NOMO-1 treated with DMSO at 0.1 percent for 48 hours (cell line): ENCODE measurements at regions not wholly inside any gene's neighbourhood (a gene's known extent, or its start where the extent isn't known, plus 50 kb on each side); places are given as distances from the start of the nearest gene placed in this dataset.

Source experiments
- DNase-seq: peaks from one replicate; lab custom pipeline; 2025; ENCODE audit not compliant: unreplicated experiment; lab: John Stamatoyannopoulos, UW

GRCh38 chr3:18127859-18128681 lies 297.1 kb downstream of the SATB1 start:
- DNase-seq = peak; percentile 75

DNA sequence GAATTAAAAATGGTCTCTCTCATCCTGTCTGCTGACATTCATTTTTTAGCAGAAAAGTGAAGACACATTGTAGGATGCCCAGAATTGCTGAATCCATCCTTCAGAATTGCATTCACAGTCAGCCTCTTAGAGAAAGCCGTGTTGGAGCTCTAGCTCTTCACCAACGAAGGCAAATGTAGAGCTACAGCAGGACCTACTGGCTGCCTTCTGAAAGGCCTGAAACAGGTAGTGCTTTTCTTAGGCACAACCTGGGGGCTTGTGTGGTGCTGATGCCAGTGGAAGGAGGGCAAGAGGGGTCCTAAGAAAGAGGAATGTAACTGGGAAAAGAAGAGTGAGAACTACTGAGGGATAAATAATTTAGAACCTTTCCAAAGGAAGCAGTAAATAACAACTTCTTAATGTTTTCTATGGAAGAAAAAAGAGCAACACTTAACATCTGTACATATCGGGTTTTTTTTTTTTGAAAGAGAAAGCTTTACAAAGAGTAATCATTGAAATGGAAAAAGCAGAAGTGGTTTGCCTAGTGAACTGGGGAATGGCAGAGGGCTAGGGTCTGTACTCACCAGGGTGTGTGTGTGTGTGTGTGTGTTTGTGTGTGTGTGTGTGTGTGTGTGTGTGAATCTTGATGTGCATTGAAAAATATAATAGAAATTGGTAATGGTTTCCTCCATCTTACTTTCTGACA lies 297.8 kb downstream of the SATB1 start:
- DNase-seq = peak; percentile 75

DNA sequence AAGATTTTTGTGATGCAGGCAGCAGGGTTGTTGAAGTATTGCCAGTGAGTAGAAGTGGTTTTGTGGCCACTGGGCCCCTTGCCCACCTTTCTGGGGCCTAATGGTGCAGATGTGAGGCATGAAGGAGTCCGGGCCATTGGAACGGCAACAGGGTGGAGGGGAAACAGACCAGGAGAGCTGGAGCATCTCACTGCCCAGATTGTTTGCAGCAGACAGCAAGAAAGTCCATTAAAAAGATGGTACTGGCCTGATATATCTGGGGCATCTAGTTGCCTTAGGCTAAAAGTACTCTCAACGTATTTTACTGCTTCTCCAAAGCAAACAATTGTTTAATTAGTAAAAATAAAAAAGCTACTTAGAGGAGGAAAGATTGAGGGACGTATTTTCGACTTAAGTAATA lies 298.4 kb downstream of the SATB1 start:
- DNase-seq = no peak

GRCh38 chr3:18124501-18124900 lies 300.6 kb downstream of the SATB1 start:
- DNase-seq = no peak

DNA sequence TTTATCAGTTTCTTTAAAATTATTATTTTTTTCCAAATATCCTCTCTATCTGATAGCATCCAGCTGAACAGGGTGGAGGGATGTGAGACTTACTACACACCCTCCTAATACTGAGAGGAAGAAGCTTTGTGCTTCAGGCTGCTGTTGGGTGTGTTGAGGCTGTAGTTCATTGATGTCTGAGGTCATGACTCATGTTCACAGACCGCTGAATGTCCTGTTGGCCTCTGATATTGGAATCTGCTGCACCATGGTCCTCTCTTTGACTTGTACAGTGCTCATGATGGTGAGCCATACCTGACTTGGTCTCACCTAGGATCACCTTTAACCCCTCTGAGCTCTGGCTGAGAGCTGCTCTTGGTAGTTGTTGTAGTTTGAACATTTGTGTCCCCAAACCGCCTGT lies 302.9 kb downstream of the SATB1 start:
- DNase-seq = no peak

- no peak for DNase-seq
These were observed 304.1 kb downstream of the SATB1 start for GRCh38 chr3:18121020-18121419.

GRCh38 chr3:18119866-18120265 lies 305.3 kb downstream of the SATB1 start:
- no peak for DNase-seq

GRCh38 chr3:18114894-18115293 lies 310.2 kb downstream of the SATB1 start:
- DNase-seq = no peak

DNA sequence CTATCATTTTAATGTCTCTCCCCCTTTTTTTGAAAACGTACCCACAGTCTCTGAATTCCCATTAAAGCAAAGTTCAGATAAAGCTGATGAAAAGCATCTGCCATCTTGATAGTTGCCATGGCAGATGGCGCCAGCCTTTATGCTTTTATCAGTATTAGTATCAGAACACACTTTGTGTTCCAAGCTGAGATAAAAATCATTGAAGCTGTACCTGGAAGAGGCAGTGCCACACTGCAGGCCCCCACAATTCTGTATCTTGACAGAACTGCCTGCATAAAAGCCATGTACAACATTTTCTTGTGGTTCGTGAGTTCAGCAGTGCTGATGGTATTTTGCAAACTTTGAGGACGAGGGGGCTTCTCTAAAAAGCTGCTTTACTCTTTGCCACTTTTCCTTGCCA lies 311.7 kb downstream of the SATB1 start:
- no peak for DNase-seq

DNA sequence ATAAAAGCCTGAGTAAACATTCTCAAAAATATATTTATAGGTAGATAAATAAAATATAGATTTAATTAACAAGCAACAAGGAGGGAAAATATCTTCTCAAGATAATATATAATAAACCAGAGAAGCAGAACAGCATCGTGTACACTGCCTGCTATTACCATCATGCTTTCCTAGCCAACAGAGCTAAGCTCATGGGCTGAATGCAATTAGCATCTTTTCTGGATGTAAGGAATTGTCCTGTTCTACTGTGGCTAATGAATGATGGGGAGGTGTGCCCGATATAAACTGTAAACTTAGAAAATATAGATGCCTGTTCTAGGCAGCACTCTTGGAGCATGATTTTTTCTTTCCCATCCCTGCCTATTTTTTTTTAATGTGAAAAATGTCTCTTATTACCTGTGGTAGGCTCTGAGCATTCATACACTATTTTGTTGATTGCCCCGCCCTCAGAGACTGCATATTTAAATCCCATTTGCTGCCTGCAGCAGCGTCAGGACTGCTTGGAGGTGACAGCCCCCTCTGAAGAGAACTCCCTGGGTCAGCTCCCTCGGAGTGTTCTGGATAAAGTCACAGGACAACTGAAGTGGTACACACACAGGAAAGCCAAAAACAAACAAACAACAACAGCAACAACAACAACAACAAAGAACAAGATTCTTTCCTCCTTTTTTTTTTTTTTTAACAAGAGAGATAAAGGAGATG lies 312.3 kb downstream of the SATB1 start:
- DNase-seq = no peak

DNA sequence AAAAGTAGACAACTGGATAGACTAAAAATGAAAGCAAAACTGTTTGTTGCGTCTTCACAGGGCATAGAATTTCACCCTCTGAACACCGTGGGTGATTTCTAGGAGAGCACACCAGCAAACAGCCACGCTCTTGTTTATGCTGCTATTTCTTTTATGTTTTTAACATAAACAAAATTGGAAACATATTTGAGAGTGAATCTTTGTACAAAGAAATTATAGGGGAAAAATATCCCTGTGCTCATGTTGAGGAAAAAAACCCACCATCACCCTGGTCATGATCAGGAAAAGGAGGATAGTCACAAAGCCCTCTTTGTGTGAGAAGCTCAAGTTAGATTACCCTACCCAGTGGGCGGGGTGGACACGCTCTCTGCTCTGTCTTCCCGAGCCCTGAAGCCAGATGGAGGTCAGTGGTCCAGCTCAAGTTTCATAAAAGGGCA lies 313.3 kb downstream of the SATB1 start:
- peak; percentile 35 for DNase-seq

- DNase-seq = no peak
These were observed 321.5 kb downstream of the SATB1 start for GRCh38 chr3:18103591-18103990.

GRCh38 chr3:18100121-18100520 lies 325.0 kb downstream of the SATB1 start:
- peak; percentile 17 for DNase-seq

- DNase-seq = no peak
These were observed 325.5 kb downstream of the SATB1 start for GRCh38 chr3:18099611-18100010.

DNA sequence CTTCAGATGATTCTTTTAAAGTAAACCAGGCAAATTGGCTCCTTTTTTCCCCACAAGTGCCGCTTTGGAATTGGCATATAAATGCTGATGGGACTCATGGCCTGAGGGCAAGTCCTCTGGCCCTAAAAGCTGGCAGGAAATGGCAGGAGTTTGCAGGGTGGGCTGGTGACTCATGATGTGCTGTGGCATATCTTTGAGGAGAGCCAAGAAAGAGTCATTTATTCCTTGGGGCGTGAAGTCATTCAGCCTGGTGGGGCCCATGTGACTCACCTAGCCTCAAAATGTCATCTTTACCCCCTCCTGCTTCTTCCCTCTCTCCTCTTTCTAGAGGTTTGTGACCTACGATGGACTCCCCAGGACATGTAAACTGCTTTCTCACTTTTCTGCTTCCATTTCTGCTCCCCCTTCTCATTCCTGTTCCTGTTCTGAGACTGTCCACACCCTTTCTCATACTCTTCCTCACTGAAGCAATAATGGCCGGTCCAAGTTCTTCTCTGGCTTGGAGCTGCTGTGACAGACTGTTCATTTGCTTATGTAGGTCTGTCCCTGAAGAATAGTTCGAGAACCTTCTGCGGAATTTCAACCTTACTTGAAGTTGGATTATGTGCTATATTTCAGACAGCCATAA lies 326.1 kb downstream of the SATB1 start:
- DNase-seq = no peak

DNA sequence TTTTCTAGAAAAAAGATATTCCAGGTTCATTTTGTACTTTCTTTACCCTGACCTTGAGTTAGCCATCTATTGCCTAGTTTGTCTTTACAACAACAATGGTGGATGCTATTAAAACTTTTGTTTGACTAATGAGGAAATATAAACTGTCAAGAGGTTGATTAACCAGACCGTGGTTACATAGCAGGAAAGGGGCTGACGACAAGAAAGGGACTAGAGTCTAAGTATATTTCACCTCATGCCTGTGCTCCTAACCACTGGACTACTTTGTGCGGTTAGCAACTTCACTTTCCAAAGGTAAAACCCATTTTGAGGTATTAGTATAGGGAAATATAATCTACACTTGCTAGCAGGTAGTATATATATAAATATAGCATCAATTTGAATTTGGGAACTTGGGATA lies 327.1 kb downstream of the SATB1 start:
- no peak for DNase-seq

DNA sequence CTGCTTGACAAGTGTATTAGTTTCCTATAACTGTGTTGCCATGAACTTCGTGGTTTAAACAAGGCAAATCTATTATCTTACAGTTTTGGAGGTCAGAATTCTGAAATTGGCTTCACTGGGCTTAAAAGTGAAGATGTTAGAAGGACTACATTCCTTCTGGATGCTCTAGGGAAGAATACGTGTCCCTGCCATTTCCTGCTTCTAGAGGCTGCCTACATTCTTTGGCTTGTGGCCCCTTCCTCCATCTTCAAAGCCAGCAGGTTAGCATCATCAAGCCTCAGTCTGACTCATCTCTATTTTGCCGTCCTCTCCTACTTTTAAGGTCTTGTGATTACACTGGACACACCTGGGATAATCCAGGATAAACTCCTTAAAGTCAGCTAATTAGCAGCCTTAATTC lies 327.7 kb downstream of the SATB1 start:
- DNase-seq = no peak

DNA sequence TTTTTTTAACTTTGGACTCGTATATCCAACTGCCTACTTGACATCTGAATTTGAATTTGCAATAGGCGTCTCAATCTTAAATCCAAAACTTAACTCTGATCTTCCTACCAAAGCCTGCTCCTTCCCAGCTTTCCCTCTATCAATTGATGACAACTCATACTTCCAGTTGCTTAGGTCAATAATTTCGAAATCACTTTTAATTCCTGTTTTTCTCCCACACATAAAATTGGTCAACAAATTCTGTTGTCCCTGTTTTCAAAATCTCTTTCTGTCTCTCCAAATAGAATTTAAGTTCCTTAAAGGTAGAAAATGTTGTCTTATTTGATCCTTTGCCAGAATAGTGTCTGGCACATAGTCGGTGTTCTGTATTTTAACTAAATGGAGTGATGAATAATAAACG lies 332.4 kb downstream of the SATB1 start:
- DNase-seq = no peak

GRCh38 chr3:18090377-18090776 lies 334.8 kb downstream of the SATB1 start:
- DNase-seq = no peak

- DNase-seq = no peak
These were observed 337.2 kb downstream of the SATB1 start for GRCh38 chr3:18087988-18088387.

DNA sequence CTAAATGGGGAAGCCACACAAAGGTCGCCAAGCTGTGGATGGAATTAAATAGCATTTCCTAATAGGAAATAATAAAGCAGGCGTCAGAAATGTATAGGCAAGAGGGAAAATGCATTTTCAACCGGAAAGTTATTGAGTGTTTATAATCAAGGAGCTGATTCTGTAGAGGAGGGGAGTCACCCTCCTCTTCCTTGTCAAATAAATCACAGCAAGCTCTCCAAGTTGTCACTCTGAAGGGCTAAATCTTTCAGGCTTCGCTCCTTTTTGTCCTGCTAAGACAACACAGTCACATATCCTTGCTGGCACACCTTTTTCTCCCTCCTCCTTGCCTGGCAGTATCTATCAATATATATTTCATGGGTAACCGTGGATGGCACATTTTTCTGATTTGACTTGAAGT lies 338.4 kb downstream of the SATB1 start:
- no peak for DNase-seq
